Neural cell (in vitro differentiated cells): ENCODE measurements at regions not wholly inside any gene's neighbourhood (a gene's known extent, or its start where the extent isn't known, plus 50 kb on each side); places are given as distances from the start of the nearest gene placed in this dataset.

ENCODE experiments used
- H2AFZ ChIP-seq: fragments of 200-600, 300-800 bp; sonication (generic), shearing (Covaris generic); 2 replicates; pipeline ENCODE4 v1.6.0; 2014; ENCODE audit warnings: low read depth, mild to moderate bottlenecking, antibody characterized with exemption, low read length, moderate library complexity
- H3F3A ChIP-seq: fragments of 200-600 bp; shearing (Covaris generic); 2 replicates; pipeline ENCODE4 v1.6.1; 2016; ENCODE audit warnings: mild to moderate bottlenecking, moderate library complexity, mixed read lengths, antibody characterized with exemption, low read length; ENCODE audit not compliant: insufficient read depth, poor library complexity, severe bottlenecking
- H3K27ac ChIP-seq: fragments of 200-600, 300-800 bp; sonication (generic), shearing (Covaris generic); 2 replicates; pipeline ENCODE4 v1.5.1; 2014; ENCODE audit warnings: mild to moderate bottlenecking, low read length, moderate library complexity
- H3K27me3 ChIP-seq: fragments of 300-800, 200-600 bp; sonication (generic), shearing (Covaris generic); 2 replicates; pipeline ENCODE4 v1.6.0; 2014; ENCODE audit warnings: mild to moderate bottlenecking, low read depth, low read length, moderate library complexity; ENCODE audit not compliant: insufficient read depth
- H3K36me3 ChIP-seq: fragments of 300-800, 200-600 bp; sonication (generic), shearing (Covaris generic); 2 replicates; pipeline ENCODE4 v1.5.1; 2014; ENCODE audit warnings: mild to moderate bottlenecking, antibody characterized with exemption, low read length, moderate library complexity; ENCODE audit not compliant: insufficient read depth
- H3K4me2 ChIP-seq: fragments of 300-800, 200-600 bp; sonication (generic), shearing (Covaris generic); 2 replicates; pipeline ENCODE4 v1.6.0; 2014; ENCODE audit warnings: mild to moderate bottlenecking, low read length
- H3K4me3 ChIP-seq: fragments of 300-800, 200-600 bp; sonication (generic), shearing (Covaris generic); 2 replicates; pipeline ENCODE4 v1.5.1; 2014; ENCODE audit warnings: mild to moderate bottlenecking, low read length, moderate library complexity
- H3K79me2 ChIP-seq: fragments of 200-600 bp; shearing (Covaris generic); replicated peaks from 2 replicates; pipeline ENCODE4 v1.6.0; 2014; ENCODE audit warnings: mild to moderate bottlenecking, low read length, moderate library complexity; ENCODE audit not compliant: insufficient read depth
- H3K9ac ChIP-seq: fragments of 300-800, 200-600 bp; sonication (generic), shearing (Covaris generic); 2 replicates; pipeline ENCODE4 v1.6.1; 2016; ENCODE audit warnings: mild to moderate bottlenecking, low read length, mixed read lengths
- H3K9me2 ChIP-seq: fragments of 200-600 bp; shearing (Covaris generic); 2 replicates; pipeline ENCODE4 v1.6.1; 2016; ENCODE audit warnings: mild to moderate bottlenecking, low read length, mixed read lengths; ENCODE audit not compliant: insufficient read depth
- H3K9me3 ChIP-seq: fragments of 200-600, 300-800 bp; sonication (generic), shearing (Covaris generic); 2 replicates; pipeline ENCODE4 v1.6.1; 2016; ENCODE audit warnings: mild to moderate bottlenecking, mixed run types, low read length, moderate library complexity, mixed read lengths
- H4K20me1 ChIP-seq: fragments of 200-600 bp; shearing (Covaris generic); 2 replicates; pipeline ENCODE4 v1.6.1; 2016; ENCODE audit warnings: mild to moderate bottlenecking, mixed run types; ENCODE audit not compliant: insufficient read depth
- EP300 ChIP-seq: fragments of 450-650 bp; conservative IDR thresholded peaks from 2 replicates; pipeline ENCODE4 v1.6.1; 2014; ENCODE audit warnings: antibody characterized with exemption, mild to moderate bottlenecking, moderate library complexity; ENCODE audit not compliant: poor library complexity, severe bottlenecking
- EZH2 ChIP-seq: fragments of 200-600, 300-800 bp; shearing (Covaris generic), sonication (generic); IDR thresholded peaks from 2 replicates; pipeline ENCODE4 v1.6.1; 2014; ENCODE audit warnings: antibody characterized with exemption, low read length, borderline replicate concordance, mild to moderate bottlenecking; ENCODE audit not compliant: insufficient read depth, poor library complexity, severe bottlenecking
- MXI1 ChIP-seq: fragments of 450-650 bp; conservative IDR thresholded peaks from 2 replicates; pipeline ENCODE4 v1.6.1; 2014; ENCODE audit warnings: antibody characterized with exemption, mild to moderate bottlenecking; ENCODE audit not compliant: poor library complexity, severe bottlenecking
- POLR2AphosphoS5 ChIP-seq: IDR thresholded peaks from 2 replicates; pipeline ENCODE4 v1.6.1; 2012
- RAD21 ChIP-seq: fragments of 450-650 bp; conservative IDR thresholded peaks from 2 replicates; pipeline ENCODE4 v1.6.1; 2014; ENCODE audit warnings: antibody characterized with exemption, mild to moderate bottlenecking, moderate library complexity
- REST ChIP-seq: IDR thresholded peaks from 2 replicates; pipeline ENCODE4 v1.6.1; 2012; ENCODE audit warnings: borderline replicate concordance
- SMC3 ChIP-seq: fragments of 450-650 bp; conservative IDR thresholded peaks from 2 replicates; pipeline ENCODE4 v1.6.1; 2014; ENCODE audit warnings: antibody characterized with exemption, mild to moderate bottlenecking, moderate library complexity; ENCODE audit not compliant: poor library complexity
- TAF1 ChIP-seq: IDR thresholded peaks from 2 replicates; pipeline ENCODE4 v1.6.1; 2012; ENCODE audit warnings: low read depth

- no peak for TF ChIP-seq EP300
- TF ChIP-seq SMC3, result no peak
- no peak for TF ChIP-seq MXI1
- no peak for TF ChIP-seq REST
- H3K4me3 ChIP-seq, result no peak overlapping the region
- no peaks in the 10 kb centered on the region for H3K9me3 ChIP-seq
- no peaks in the 10 kb centered on the region for H4K20me1 ChIP-seq
- no peak overlapping the region for H3K4me2 ChIP-seq
- H3K27me3 ChIP-seq, result no peaks in the 10 kb centered on the region
- H2AFZ ChIP-seq, result no peak overlapping the region
- H3K27ac ChIP-seq, result no peak overlapping the region
- H3F3A ChIP-seq, result no peaks in the 10 kb centered on the region
- no peak overlapping the region for H3K9ac ChIP-seq
- no peaks in the 10 kb centered on the region for H3K9me2 ChIP-seq
- no peaks in the 10 kb centered on the region for H3K79me2 ChIP-seq
- H3K36me3 ChIP-seq, result no peaks in the 10 kb centered on the region
These were observed 463.5 kb upstream of the PDE3A start for GRCh38 chr12:19904819-19905218.

- H3K9ac ChIP-seq, result no peak overlapping the region
- no peaks in the 10 kb centered on the region for H3K9me3 ChIP-seq
- H2AFZ ChIP-seq, result no peak overlapping the region
- H3K27ac ChIP-seq, result no peak overlapping the region
- H3K27me3 ChIP-seq, result no peaks in the 10 kb centered on the region
- H3K9me2 ChIP-seq, result no peaks in the 10 kb centered on the region
- H3K4me2 ChIP-seq, result no peak overlapping the region
- no peaks in the 10 kb centered on the region for H3K36me3 ChIP-seq
- no peaks in the 10 kb centered on the region for H4K20me1 ChIP-seq
- TF ChIP-seq POLR2AphosphoS5 (no peak), SMC3 (no peak), MXI1 (no peak), TAF1 (no peak), EP300 (no peak), RAD21 (no peak), REST (no peak), EZH2 (no peak)
- H3F3A ChIP-seq, result no peaks in the 10 kb centered on the region
- no peak overlapping the region for H3K4me3 ChIP-seq
- H3K79me2 ChIP-seq, result no peaks in the 10 kb centered on the region
These were observed 459.5 kb upstream of the PDE3A start for GRCh38 chr12:19908830-19909229.
